HFF-Myc (cell line): ENCODE measurements at regions not wholly inside any gene's neighbourhood (a gene's known extent, or its start where the extent isn't known, plus 50 kb on each side); places are given as distances from the start of the nearest gene placed in this dataset.

Source experiments
- DNase-seq: peaks from one replicate; pipeline ENCODE4 v3.0.0-alpha.2; 2011; ENCODE audit warnings: low read depth; ENCODE audit errors: extremely low read depth
- H3K4me3 ChIP-seq: replicated peaks from 2 replicates; pipeline ENCODE4 v1.5.1; 2011; ENCODE audit warnings: low read depth, mild to moderate bottlenecking, control low read depth, low read length
- CTCF ChIP-seq: IDR thresholded peaks from 2 replicates; pipeline ENCODE4 v1.5.1; 2012; ENCODE audit warnings: mild to moderate bottlenecking, low read depth, low read length, control low read depth; ENCODE audit errors: missing control alignments

- TF ChIP-seq CTCF: no peak
- H3K4me3 ChIP-seq: no peak overlapping the region
- no peak for DNase-seq
Measured at GRCh38 chr5:121797681-121798518, 53.8 kb upstream of the FTMT start.
